HG03520 (cell line): ENCODE measurements at regions not wholly inside any gene's neighbourhood (a gene's known extent, or its start where the extent isn't known, plus 50 kb on each side); places are given as distances from the start of the nearest gene placed in this dataset.
"Not testable (repeated sequence)": the region's sequence is repeated elsewhere in the genome, so short reads cannot be mapped to it uniquely, and the experiment has no call there.

Experiments used
- ATAC-seq: cut with Tn5 transposase; IDR thresholded peaks from one replicate; pipeline ENCODE4 v1.9.1; 2021; ENCODE audit warnings: mild to moderate bottlenecking, moderate library complexity; ENCODE audit not compliant: unreplicated experiment

GRCh38 chr2:91497129-91498064, 2805.9 kb downstream of the RPIA start:
- not testable (repeated sequence) for ATAC-seq

GRCh38 chr2:91498065-91498449, 2806.6 kb downstream of the RPIA start:
- not testable (repeated sequence) for ATAC-seq

GRCh38 chr2:91498513-91499250, 2807.2 kb downstream of the RPIA start:
- ATAC-seq: not testable (repeated sequence)

- not testable (repeated sequence) for ATAC-seq
Measured at GRCh38 chr2:91499431-91500050, 2808.1 kb downstream of the RPIA start.

- not testable (repeated sequence) for ATAC-seq
Measured at GRCh38 chr2:91500246-91500977, 2808.9 kb downstream of the RPIA start.

- ATAC-seq: not testable (repeated sequence)
Measured at GRCh38 chr2:91500978-91501310, 2809.5 kb downstream of the RPIA start.

GRCh38 chr2:91501481-91502080, 2810.1 kb downstream of the RPIA start:
- not testable (repeated sequence) for ATAC-seq

- ATAC-seq: not testable (repeated sequence)
Measured at GRCh38 chr2:91503572-91503958, 2812.1 kb downstream of the RPIA start.

- not testable (repeated sequence) for ATAC-seq
Measured at GRCh38 chr2:91503959-91504741, 2812.7 kb downstream of the RPIA start.

- ATAC-seq: not testable (repeated sequence)
Measured at GRCh38 chr2:91508816-91509215, 2817.3 kb downstream of the RPIA start.

GRCh38 chr2:91509276-91509675, 2817.8 kb downstream of the RPIA start:
- not testable (repeated sequence) for ATAC-seq

GRCh38 chr2:91511166-91511565, 2819.7 kb downstream of the RPIA start:
- not testable (repeated sequence) for ATAC-seq

GRCh38 chr2:91515966-91516365, 2824.5 kb downstream of the RPIA start:
- not testable (repeated sequence) for ATAC-seq

- ATAC-seq: not testable (repeated sequence)
Measured at GRCh38 chr2:91516669-91517068, 2825.2 kb downstream of the RPIA start.

- ATAC-seq: not testable (repeated sequence)
Measured at GRCh38 chr2:91517846-91518245, 2826.4 kb downstream of the RPIA start.

- not testable (repeated sequence) for ATAC-seq
Measured at GRCh38 chr2:91518361-91518981, 2827.0 kb downstream of the RPIA start.

- ATAC-seq: not testable (repeated sequence)
Measured at GRCh38 chr2:91519359-91519758, 2827.9 kb downstream of the RPIA start.

GRCh38 chr2:91519914-91520313, 2828.4 kb downstream of the RPIA start:
- ATAC-seq: not testable (repeated sequence)

- ATAC-seq: not testable (repeated sequence)
Measured at GRCh38 chr2:91520523-91520922, 2829.1 kb downstream of the RPIA start.
